GF-D8 (cell line): ENCODE measurements at regions not wholly inside any gene's neighbourhood (a gene's known extent, or its start where the extent isn't known, plus 50 kb on each side); places are given as distances from the start of the nearest gene placed in this dataset.

ENCODE experiments used
- DNase-seq: peaks from one replicate; lab custom pipeline; 2025; lab: John Stamatoyannopoulos, UW

DNA sequence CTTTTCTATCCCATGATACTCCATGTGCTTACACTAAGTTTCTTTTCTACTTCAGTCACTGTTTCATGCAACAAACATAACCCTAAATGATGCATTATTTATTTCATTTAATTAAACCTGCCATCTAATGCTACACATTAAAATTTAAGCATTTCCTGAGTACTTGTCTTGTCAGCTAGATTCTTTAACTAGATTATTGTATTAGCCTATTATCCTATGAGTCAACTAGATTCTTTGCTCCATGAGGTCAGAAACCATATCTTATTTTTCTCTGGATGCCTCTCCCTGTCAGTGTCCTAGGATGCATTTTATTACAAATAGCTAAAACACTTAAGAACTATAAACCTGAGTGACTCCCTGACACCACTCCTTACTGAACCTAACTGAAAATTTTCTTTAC lies 652.4 kb downstream of the SLC4A3 start:
- DNase-seq = no peak

DNA sequence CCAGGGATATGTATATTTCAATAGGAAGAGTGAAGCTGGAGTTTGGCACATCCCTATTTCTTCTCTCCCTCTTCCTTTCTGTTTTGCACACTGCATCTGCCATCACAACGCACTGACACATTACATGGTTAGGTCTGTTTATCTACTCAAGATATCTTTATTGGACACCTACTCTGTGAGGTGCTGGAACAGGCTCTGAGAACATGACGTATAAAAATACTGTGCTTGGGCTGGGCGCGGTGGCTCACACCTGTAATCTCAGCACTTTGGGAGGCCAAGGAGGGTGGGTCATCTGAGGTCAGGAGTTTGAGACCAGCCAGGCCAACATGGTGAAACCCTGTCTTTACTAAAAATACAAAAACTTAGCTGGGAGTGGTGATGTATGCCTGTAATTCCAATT lies 653.3 kb downstream of the SLC4A3 start:
- no peak for DNase-seq

GRCh38 chr2:220281771-220282170 lies 654.3 kb downstream of the SLC4A3 start:
- no peak for DNase-seq

DNA sequence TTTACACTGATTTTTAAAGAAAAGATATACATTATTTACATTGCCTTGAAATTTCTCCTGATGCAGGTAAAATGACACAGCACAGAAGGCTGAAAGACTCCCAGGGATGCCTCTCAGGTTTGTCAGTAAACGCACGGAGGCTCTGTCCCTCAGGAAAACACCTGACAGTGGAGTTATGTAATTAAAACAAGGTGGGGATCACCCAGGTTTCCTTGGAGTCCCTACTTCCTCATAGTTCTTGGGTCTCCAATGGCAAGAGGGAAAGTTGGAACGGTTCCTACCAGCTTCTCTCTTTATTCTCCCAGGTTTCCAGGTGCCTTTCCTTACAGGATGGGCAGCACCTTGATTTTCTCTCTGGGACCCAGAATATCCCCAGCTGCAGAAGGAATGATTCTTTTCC lies 654.8 kb downstream of the SLC4A3 start:
- DNase-seq = no peak

GRCh38 chr2:220293966-220294365 lies 666.5 kb downstream of the SLC4A3 start:
- no peak for DNase-seq

DNA sequence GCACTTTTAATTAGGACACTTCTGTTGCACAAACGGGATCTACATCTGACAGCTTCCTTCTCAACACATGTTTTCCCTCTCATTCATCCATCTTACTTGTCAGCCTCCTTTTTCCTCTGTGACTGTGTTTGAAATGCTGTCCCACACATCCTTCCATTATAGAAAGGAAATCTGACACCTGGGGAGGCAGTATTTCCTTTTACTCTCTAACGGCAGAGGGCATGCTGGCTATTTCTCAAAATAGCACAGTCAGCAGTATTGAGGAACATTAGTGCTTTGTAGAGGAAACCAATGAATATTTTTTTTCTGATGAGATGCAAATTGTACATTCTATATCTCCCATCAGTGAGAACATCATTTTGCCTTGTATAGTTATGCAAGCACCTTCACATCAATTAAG lies 668.7 kb downstream of the SLC4A3 start:
- DNase-seq = no peak

DNA sequence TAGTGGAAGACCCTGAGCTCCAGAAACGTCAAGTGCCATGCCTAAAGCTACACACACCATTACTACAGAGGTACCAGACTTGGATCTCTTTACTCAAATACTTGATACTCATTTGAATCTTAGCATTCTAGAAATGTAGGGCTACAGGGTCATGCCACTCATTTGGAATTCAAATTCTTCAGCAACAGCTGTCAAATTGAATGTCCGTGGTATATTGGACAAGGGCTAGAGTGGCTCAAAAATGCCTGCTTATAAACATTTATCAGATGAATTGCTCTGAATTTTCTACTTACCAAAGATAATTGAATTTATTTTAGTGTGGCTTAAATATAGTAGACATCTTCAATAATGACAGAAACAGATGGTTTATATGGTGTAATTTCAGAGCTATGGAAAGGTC lies 669.7 kb downstream of the SLC4A3 start:
- no peak for DNase-seq

DNA sequence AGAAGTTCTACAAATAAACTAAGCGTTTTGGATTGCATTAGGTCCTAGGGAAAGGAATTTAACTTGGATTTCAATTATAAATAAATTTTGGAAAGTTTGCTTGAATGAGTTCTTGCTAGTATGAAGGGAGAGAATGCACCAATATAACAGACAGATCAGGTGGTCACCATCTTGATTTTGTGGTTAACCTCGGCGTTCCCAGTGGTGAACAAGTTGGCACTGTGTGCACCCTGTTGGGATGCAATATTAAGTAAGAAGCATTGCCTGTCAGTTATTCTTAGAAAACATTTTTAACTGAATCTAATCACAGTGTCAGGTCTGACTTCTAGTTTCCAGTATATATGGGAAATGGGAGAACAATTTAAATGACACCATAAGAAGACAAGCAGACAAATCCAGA lies 673.4 kb downstream of the SLC4A3 start:
- DNase-seq = no peak

GRCh38 chr2:220302756-220303155 lies 675.3 kb downstream of the SLC4A3 start:
- no peak for DNase-seq

- DNase-seq = no peak
Measured at GRCh38 chr2:220309215-220309614, 681.8 kb downstream of the SLC4A3 start.

DNA sequence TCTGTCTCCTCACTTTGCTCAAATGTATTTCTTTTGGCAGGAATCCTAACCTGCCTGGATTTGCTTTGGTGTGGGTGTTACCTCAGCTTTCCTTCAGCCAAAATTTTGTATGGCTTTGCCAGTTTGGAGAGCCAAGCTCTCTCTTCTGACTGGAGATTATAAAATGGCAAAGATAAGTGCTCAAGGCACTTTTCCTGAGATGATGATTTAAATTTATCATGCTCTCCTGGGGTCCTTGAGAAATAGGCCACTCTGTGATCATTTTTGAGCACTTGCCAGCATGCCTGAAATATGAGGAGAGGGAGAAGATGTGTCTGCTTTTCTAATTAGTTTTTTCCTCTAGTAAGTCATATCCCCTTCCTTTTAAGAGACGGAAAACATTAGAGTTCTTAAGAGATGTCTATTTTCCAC lies 683.0 kb downstream of the SLC4A3 start:
- DNase-seq = no peak

DNA sequence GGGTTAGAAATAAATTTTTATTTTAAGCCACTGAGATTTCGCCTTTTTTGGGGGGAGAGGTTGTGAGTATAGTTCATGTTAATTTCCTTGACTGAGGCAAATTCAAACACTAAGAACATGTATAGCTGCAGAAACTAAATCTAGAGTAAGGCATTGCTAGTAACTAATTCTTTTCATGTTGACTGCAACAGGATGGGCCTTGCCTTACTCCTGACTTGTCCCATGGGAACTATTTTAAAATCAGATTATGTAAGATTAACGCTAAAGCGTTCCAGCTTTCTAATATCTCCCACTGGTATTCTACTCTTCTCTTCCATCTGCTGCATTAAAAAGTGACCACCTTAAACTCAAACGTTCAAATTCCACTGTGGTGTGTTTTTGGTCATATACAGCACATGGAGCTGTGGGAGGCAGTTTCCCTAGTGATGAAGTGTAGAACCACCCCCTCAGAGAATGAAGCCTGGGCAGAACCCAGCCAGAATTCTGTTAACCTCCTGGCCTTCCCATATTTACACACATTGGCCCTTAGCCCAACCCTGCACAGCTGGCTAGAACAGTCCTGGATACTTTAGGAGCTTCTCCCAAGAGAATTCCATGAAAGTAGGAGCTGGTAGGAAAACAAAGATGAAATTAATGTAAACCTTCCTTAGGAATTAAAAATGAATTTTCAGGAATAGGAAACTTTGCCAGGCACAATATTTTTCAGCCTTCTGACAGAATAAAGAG lies 687.8 kb downstream of the SLC4A3 start:
- DNase-seq = no peak

DNA sequence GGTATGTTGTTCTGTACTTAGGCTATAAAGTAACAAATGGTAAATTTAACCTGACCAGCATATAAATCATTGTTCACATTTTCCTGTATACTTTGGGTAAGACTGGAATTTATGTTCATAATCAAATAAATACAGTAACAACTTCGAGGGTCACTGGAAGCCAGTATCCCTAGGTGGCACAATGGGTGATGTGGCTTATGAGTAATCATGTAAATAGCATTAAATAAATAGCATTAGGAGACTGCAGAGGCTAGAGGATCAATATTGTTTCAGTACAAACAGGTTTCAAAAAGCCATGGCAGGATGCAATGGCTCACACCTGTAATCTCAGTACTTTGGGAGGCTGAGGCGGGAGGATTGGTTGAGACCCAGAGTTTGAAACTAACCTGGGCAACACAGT lies 690.6 kb downstream of the SLC4A3 start:
- no peak for DNase-seq

- DNase-seq = no peak
Measured at GRCh38 chr2:220318508-220318907, 691.1 kb downstream of the SLC4A3 start.

GRCh38 chr2:220320326-220320725 lies 692.9 kb downstream of the SLC4A3 start:
- no peak for DNase-seq

GRCh38 chr2:220332886-220333285 lies 705.5 kb downstream of the SLC4A3 start:
- DNase-seq = no peak

- DNase-seq = no peak
Measured at GRCh38 chr2:220334210-220334609, 706.8 kb downstream of the SLC4A3 start.

GRCh38 chr2:220334871-220335590 lies 707.6 kb downstream of the SLC4A3 start:
- DNase-seq = no peak

GRCh38 chr2:220335591-220335915 lies 708.1 kb downstream of the SLC4A3 start:
- no peak for DNase-seq

DNA sequence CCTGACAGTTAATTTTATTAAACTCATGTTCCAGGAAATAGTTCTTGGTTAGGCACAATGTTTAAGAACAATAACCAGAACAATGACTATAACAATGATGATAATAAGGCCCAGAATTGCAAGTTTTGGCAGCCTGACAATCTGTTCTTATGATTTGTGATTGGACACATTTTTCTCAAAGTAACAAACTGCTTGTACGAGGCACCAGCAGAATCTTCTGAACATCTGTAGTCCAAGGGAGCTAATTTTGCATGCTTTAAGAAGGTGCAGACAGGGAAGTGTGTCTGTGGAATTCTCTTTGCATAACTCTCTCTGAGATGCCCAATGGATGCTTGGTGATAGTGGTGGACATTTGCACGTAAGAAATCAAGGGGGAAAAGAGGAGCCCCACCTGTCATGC lies 709.3 kb downstream of the SLC4A3 start:
- DNase-seq = no peak

DNA sequence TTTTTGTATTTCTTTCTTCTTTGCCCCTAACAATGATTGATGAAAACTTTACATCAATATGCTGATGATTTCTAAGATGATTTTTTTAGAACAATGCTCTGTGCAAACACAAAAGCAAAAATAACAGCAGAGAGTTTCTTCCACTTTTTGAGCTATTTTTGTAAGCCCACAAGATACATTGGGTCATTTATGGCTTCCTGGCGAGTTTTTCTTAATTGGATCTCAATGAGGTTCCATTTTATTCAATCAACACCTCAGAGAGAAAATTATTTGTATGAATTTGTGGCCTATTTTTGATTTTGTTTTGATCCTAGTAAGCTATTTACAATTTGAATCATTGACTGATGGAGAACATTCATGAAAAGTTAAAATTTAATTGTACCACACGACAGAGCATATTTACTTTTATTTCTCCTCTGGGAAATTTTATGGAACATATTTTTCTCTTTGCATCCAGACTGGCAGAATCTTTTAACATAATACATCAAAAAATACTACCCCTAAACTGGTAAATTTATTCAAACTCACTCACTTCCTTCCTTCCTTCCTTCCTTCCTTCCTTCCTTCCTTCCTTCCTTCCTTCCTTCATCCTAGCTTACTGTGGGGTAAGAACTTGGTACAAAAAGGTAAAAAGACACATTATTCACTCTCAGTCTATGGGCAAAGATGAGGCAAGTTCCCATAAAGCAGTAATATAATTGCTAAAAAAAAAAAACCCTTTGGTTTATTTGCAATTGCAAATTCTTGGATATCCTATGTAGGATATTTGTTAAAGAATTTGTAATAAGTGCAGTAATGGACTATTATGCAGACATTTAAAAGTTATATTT lies 710.4 kb downstream of the SLC4A3 start:
- DNase-seq = no peak

- no peak for DNase-seq
Measured at GRCh38 chr2:220341014-220341413, 713.6 kb downstream of the SLC4A3 start.

GRCh38 chr2:220346919-220347318 lies 719.5 kb downstream of the SLC4A3 start:
- DNase-seq = no peak
